Common myeloid progenitor, CD34-positive (primary cell): ENCODE measurements at regions not wholly inside any gene's neighbourhood (a gene's known extent, or its start where the extent isn't known, plus 50 kb on each side); places are given as distances from the start of the nearest gene placed in this dataset.

Source experiments
- CTCF ChIA-PET: fragments of 350-600 bp; sonication (Branson Sonifier 250); formaldehyde crosslinking; loops from one replicate; lab custom pipeline; 2021; ENCODE audit warnings: antibody characterized with exemption; lab: Charles Lee
- POLR2A ChIA-PET: fragments of 350-600 bp; sonication (Branson Sonifier 250); formaldehyde crosslinking; loops from one replicate; lab custom pipeline; 2021; ENCODE audit warnings: antibody characterized with exemption; lab: Charles Lee
- DNase-seq, 3 donors: peaks; one replicate each; pipeline versions ENCODE4 v3.0.0 to v3.0.0-alpha.2; 2013
- H3K27ac ChIP-seq, 2 experiments: 1 replicate in 1 of 2; 2 replicates in 1 of 2; pipeline ENCODE4 v1.7.0; 2013; ENCODE audit warnings: inconsistent platforms in 2 of 2, low read length in 2 of 2, mild to moderate bottlenecking in 2 of 2, low read depth in 1 of 2, moderate library complexity in 1 of 2; ENCODE audit not compliant: severe bottlenecking in 2 of 2, insufficient read depth in 1 of 2, poor library complexity in 1 of 2
- H3K27me3 ChIP-seq, 5 experiments: replicated peaks in 2 of 5; 1 replicate in 3 of 5; 2 replicates in 2 of 5; pipeline versions ENCODE4 v1.6.1 to v1.7.0; 2013; ENCODE audit warnings: low read length in 4 of 5, mild to moderate bottlenecking in 2 of 5, moderate library complexity in 2 of 5, inconsistent platforms in 1 of 5; ENCODE audit not compliant: insufficient read depth in 5 of 5, control insufficient read depth in 4 of 5
- H3K36me3 ChIP-seq, 4 experiments: 1 replicate in 2 of 4; 2 replicates in 2 of 4; pipeline versions ENCODE4 v1.6.1 to v1.7.0; 2013; ENCODE audit warnings: low read length in 3 of 4, control low read depth in 1 of 4, mild to moderate bottlenecking in 1 of 4; ENCODE audit not compliant: control insufficient read depth in 4 of 4, insufficient read depth in 4 of 4
- H3K4me1 ChIP-seq, 4 experiments: 1 replicate in 3 of 4; 2 replicates in 1 of 4; pipeline versions ENCODE4 v1.6.1 to v1.7.1; 2013; ENCODE audit warnings: low read length in 3 of 4, mild to moderate bottlenecking in 3 of 4, control low read depth in 1 of 4, inconsistent platforms in 1 of 4, moderate library complexity in 1 of 4; ENCODE audit not compliant: control insufficient read depth in 4 of 4, insufficient read depth in 4 of 4; ENCODE audit errors: control extremely low read depth in 1 of 4
- H3K4me3 ChIP-seq, 7 experiments: 1 replicate in 4 of 7; 2 replicates in 3 of 7; pipeline versions ENCODE4 v1.5.1 to v1.7.0; 2013; ENCODE audit warnings: mild to moderate bottlenecking in 7 of 7, low read length in 6 of 7, moderate library complexity in 6 of 7, inconsistent platforms in 2 of 7, low read depth in 2 of 7, control low read depth in 1 of 7; ENCODE audit not compliant: insufficient read depth in 4 of 7, control insufficient read depth in 1 of 7; ENCODE audit errors: extremely low read depth in 1 of 7
- H3K9me3 ChIP-seq, 5 experiments: 1 replicate in 4 of 5; 2 replicates in 1 of 5; pipeline versions ENCODE4 v1.6.1 to v1.7.1; 2013; ENCODE audit warnings: low read length in 4 of 5, mild to moderate bottlenecking in 2 of 5, inconsistent platforms in 1 of 5, low read depth in 1 of 5, moderate library complexity in 1 of 5; ENCODE audit not compliant: control insufficient read depth in 4 of 5, insufficient read depth in 2 of 5; ENCODE audit errors: control extremely low read depth in 1 of 5
- WGBS: methylation state at CpG from one replicate; pipeline ENCODE4 v1.1.5; 2013; ENCODE audit not compliant: insufficient coverage; 5-methylcytosine and 5-hydroxymethylcytosine counted together

DNA sequence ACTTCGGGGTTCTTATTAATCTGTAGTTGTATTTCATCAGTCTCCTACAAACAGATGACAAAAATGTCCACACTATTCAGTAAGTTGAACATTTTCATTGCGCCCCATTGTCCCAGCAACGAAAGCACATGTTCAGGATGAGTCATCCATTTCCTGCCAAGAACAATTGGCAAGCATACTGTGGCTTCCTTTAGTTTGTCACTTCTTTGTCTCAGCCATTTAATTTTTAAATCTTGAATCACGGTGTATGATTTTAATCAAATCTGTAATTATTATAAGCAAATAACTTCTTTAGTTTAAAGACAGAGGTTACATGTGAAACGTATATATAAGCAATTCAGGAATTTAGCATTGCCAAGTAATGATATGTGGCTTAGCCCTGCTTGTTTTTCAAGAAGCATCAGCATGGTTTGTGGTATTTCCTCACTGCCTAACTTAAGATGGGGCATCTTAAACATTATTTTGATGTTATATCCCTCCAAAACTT is 211.3 kb upstream of the KRR1 start:
- Histone ChIP-seq H3K4me3 (no peak overlapping the region), H3K4me1 (peaks cover 0 to 13% (median 6%) of the 10 kb centered on the region in 4 experiments), H3K36me3 (no peaks in the 10 kb centered on the region), H3K27me3 (peaks cover 0 to 3% (median 0%) of the 10 kb centered on the region in 5 experiments), H3K9me3 (no peaks in the 10 kb centered on the region), H3K27ac (no peak overlapping the region)
- CTCF ChIA-PET: no interaction called here
- DNase-seq: peak; percentile 67 to 93 (median 90)
- WGBS: 0% methylated on average over 3 of the region's 5 CpGs
- POLR2A ChIA-PET: no interaction called here

DNA sequence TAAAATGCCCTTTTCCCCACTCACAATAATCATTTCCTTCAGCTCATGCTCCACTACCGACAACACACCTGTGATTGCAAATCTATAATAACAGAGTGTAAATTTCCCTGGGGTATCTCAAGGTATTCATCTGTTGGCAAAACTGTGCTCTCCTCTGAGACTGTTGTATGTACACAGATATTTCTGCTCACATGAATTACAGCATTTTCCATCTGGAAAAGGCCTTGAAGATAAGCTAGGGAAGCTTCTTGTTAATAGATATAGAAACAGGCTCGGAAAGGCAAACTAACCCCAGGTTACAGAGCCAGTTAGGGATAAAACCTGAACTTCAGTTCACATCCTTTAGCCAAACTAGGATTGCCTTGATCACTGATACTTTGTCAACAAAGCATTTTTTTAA is 210.4 kb upstream of the KRR1 start:
- ChIA-PET POLR2A (no interaction called here), CTCF (no interaction called here)

DNA sequence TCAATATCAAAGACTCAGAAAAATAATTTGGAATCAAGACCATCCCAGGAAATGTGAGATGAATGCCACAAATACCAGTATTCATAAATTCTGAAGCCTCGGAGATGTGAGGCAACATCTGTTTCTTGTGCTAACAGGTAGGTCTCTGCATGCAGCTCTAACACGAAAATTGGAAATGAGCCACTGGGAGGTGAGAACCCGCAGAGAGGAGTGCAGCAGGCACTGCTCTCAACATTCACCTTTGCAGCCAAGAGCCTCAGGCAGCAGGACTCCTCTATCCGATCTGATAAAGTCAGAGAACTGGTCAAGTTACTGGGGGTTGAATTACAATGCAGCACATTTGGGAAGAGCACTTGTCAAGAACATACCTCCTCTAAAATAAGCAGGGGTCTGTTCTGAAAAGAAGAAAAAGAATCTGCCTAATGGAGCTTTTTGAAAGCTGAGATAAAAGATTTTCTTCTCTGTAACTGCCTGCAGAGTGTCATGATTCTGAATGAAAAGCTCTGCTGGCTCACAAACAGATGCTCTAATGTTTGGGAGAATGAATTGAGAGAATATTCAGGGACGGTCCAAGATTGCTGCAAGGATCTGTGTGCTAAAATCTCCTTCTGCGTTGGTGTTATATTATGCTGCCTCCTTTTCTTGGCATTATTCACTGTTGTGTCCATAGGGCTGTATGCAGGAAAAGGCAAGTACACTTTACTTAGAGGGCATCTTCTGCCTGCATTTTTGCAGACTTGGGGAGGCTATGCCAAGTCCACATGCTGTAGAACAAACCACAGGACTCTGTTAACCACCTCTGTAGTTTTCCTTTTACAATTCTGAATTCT is 209.6 kb upstream of the KRR1 start:
- peaks cover 0 to 13% (median 6%) of the 10 kb centered on the region in 4 experiments for H3K4me1 ChIP-seq
- H3K27ac ChIP-seq: no peak overlapping the region
- peaks cover 0 to 3% (median 0%) of the 10 kb centered on the region in 5 experiments for H3K27me3 ChIP-seq
- H3K9me3 ChIP-seq: no peaks in the 10 kb centered on the region
- H3K4me3 ChIP-seq: no peak overlapping the region
- WGBS: 87% methylated on average over 5 of the region's 6 CpGs
- ChIA-PET POLR2A (no interaction called here), CTCF (no interaction called here)
- H3K36me3 ChIP-seq: no peaks in the 10 kb centered on the region
- DNase-seq: no peak

More for the DNA sequence above, 210.4 kb upstream of the KRR1 start:
- no CpG with 5 or more reads among the region's 2 CpGs for WGBS
- peaks cover 0 to 13% (median 6%) of the 10 kb centered on the region in 4 experiments for H3K4me1 ChIP-seq
- DNase-seq: no peak
- no peaks in the 10 kb centered on the region for H3K36me3 ChIP-seq
- no peak overlapping the region for H3K27ac ChIP-seq
- H3K27me3 ChIP-seq: peaks cover 0 to 3% (median 0%) of the 10 kb centered on the region in 5 experiments
- H3K4me3 ChIP-seq: no peak overlapping the region
- no peaks in the 10 kb centered on the region for H3K9me3 ChIP-seq

DNA sequence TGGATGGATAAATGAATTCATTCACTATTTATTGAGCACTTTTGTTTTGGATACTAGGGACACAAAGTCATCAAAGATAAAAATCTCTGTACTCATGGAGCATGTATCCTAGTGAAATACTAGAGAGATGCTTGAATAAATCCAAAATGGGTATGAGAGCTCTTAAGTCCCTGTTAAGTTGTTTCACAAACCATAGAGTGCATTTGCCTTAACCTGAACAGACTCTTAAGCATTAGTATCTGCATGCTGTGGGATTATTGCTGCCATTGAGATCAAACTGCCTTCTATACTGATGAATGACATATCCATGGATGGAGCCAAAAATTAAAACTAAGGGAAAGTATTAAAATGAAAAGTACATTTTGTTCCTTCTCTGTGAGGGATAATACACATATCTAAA is 206.5 kb upstream of the KRR1 start:
- POLR2A ChIA-PET: no interaction called here
- peaks cover 0 to 3% (median 0%) of the 10 kb centered on the region in 5 experiments for H3K27me3 ChIP-seq
- H3K9me3 ChIP-seq: no peaks in the 10 kb centered on the region
- H3K27ac ChIP-seq: no peak overlapping the region
- CTCF ChIA-PET: no interaction called here
- H3K4me1 ChIP-seq: peaks cover 0 to 10% (median 4%) of the 10 kb centered on the region in 4 experiments
- no peak overlapping the region for H3K4me3 ChIP-seq
- no peak for DNase-seq
- no peaks in the 10 kb centered on the region for H3K36me3 ChIP-seq

DNA sequence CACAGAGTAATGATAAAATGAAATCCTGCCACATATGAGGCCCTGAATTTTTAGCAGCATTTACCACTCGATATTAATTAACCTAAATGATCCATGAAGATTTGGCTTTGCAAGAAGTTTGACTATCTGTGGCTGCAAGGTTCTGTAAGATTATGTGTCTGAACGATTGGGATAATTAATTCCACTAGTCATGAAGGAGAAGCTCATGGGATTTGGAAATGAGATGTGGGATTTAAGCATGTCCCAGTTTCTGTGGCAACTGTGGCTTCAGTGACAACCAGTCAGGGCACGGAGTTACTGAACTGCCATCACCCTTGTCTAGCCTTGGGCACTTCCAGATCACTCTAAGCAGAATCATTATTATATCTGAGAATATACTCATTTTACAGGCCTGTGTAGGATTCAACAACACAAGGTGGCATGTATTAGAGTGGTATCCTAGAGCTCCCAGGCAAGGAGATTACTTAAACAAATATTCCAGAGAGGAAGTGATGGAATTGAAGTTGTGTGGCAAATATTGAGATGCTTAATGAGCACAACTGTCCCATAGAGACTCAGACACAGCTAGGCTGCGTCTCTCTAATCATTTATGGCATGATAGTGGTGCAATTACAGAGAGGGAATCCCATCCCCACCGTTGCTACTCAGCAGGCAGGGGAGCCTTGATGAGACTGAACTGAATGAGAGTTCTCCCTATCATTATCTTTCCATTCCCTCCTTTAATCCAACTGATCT is 205.0 kb upstream of the KRR1 start:
- Histone ChIP-seq H3K4me1 (no peaks in the 10 kb centered on the region), H3K27ac (no peak overlapping the region), H3K4me3 (no peak overlapping the region), H3K9me3 (no peaks in the 10 kb centered on the region), H3K36me3 (no peaks in the 10 kb centered on the region), H3K27me3 (peaks cover 0 to 3% (median 0%) of the 10 kb centered on the region in 5 experiments)
- ChIA-PET POLR2A (no interaction called here), CTCF (no interaction called here)
- 94% methylated on average over 2 of the region's 5 CpGs for WGBS
- no peak for DNase-seq

DNA sequence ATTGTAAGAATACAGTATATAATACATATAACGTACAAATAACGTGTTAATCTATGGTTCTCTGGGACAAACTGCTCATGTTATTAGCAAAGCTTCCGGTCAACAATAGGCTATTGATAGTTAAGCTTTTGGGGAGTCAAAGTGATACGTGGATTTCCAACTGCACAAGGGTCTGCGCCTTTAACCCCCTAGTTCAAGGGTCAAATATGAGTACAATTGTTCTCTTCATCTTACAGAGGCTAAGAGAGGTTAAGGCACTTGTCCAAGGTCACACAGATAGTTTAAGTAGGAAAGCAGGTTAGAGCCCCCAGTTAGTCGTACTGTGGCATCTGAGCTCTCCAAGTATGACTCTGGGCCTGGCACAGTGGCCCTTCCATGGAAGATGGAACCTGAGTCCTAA is 204.3 kb upstream of the KRR1 start:
- CTCF ChIA-PET: no interaction called here

DNA sequence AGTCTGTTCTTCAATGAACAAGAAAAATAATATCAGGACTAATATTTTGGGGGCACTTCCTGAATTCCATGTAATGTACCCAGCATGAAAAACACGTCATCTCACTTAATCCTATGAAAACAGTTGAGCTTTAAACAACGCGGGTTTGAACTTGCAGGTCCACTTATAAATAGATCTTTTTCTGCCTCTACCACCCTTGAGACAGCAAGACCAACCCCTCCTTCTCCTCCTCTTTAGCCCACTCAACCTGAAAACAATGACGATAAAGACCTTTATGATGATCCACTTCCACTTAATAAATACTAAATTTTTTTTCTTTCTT is 203.9 kb upstream of the KRR1 start:
- CTCF ChIA-PET: no interaction called here
- no peaks in the 10 kb centered on the region for H3K9me3 ChIP-seq
- no peaks in the 10 kb centered on the region for H3K4me1 ChIP-seq
- H3K4me3 ChIP-seq: no peak overlapping the region
- WGBS: 97% methylated on average over 3 of the region's 4 CpGs
- H3K27me3 ChIP-seq: no peaks in the 10 kb centered on the region
- H3K36me3 ChIP-seq: no peaks in the 10 kb centered on the region
- DNase-seq: no peak
- POLR2A ChIA-PET: interaction anchor here (0.5 kb wide), 1 partner anchor 84 kb away, joined by 3 read pairs; no protein-coding TSS in a partner anchor
- H3K27ac ChIP-seq: no peak overlapping the region

More for the DNA sequence above, 204.3 kb upstream of the KRR1 start:
- 94% methylated on average over 6 of the region's 6 CpGs for WGBS
- Histone ChIP-seq H3K9me3 (no peaks in the 10 kb centered on the region), H3K4me3 (no peak overlapping the region), H3K27ac (no peak overlapping the region), H3K27me3 (peaks cover 0 to 1% (median 0%) of the 10 kb centered on the region in 5 experiments), H3K4me1 (no peaks in the 10 kb centered on the region), H3K36me3 (no peaks in the 10 kb centered on the region)
- DNase-seq: no peak
- POLR2A ChIA-PET: interaction anchor here (0.5 kb wide), 1 partner anchor 85 kb away, joined by 3 read pairs; no protein-coding TSS in a partner anchor
